ENCODE measurements at regions not wholly inside any gene's neighbourhood (a gene's known extent, or its start where the extent isn't known, plus 50 kb on each side); places are given as distances from the start of the nearest gene placed in this dataset.

- CTCF ChIA-PET, result interaction anchor here (1.2 kb wide), 1 partner anchor 29 kb away, joined by 3 read pairs; no protein-coding TSS in a partner anchor
- H3K27me3 Mint-ChIP-seq, result no peaks in the 10 kb centered on the region
- POLR2A ChIA-PET, result no interaction called here
- DNase-seq, result no peak
- H3K27ac Mint-ChIP-seq, result no peak overlapping the region
- H3K9me3 Mint-ChIP-seq (ENCODE audit: low read depth), result no peaks in the 10 kb centered on the region
- intact Hi-C loops (cut with DNase I, micrococcal nuclease), result no loop called here
- peak; percentile 47 for ATAC-seq
- no peak overlapping the region for H3K4me3 Mint-ChIP-seq
- H3K4me1 Mint-ChIP-seq, result no peaks in the 10 kb centered on the region
- no peaks in the 10 kb centered on the region for H3K36me3 Mint-ChIP-seq (ENCODE audit: low read depth)
These were observed 52.1 kb upstream of the NME8 start for GRCh38 chr7:37796138-37796775.

All from activated CD4-positive, alpha-beta T cell treated with anti-CD3 and anti-CD28 coated beads for 36 hours (primary cell).